Esophagus squamous epithelium (tissue), 5 donors: ENCODE measurements at regions not wholly inside any gene's neighbourhood (a gene's known extent, or its start where the extent isn't known, plus 50 kb on each side); places are given as distances from the start of the nearest gene placed in this dataset.
"Not testable (repeated sequence)": the region's sequence is repeated elsewhere in the genome, so short reads cannot be mapped to it uniquely, and the experiment has no call there.

Experiments
- DNase-seq: peaks from one replicate; lab custom pipeline; 2025; lab: John Stamatoyannopoulos, UW
- H3K27ac ChIP-seq, 4 donors: fragments of 200-600 bp; sonication (generic); one replicate each; pipeline ENCODE4 v1.5.1; 2016 to 2019; ENCODE audit warnings: mild to moderate bottlenecking in 1 of 4
- H3K27me3 ChIP-seq, 4 donors: fragments of 200-600 bp; sonication (generic); 1 replicate in 3 of 4; 2 replicates in 1 of 4; pipeline versions ENCODE4 v1.5.1 to v1.6.0; 2017 to 2021; ENCODE audit warnings: antibody characterized with exemption in 1 of 4
- H3K36me3 ChIP-seq, 3 donors: fragments of 200-600 bp; sonication (generic); one replicate each; pipeline ENCODE4 v1.5.1; 2016 to 2019
- H3K4me1 ChIP-seq, 3 donors: fragments of 200-600 bp; sonication (generic); one replicate each; pipeline ENCODE4 v1.5.1; 2017 to 2019
- H3K4me3 ChIP-seq, 4 donors: fragments of 200-600 bp; sonication (generic); 1 replicate in 3 of 4; 2 replicates in 1 of 4; pipeline ENCODE4 v1.5.1; 2016 to 2019; ENCODE audit warnings: mild to moderate bottlenecking in 2 of 4, moderate library complexity in 1 of 4
- H3K9me3 ChIP-seq, 3 donors: fragments of 200-600 bp; sonication (generic); one replicate each; pipeline ENCODE4 v1.5.1; 2016 to 2019
- CTCF ChIP-seq, 6 experiments: fragments of 450-650 bp in 4 of 6; fragments of 200-600 bp in 2 of 6; sonication (generic) in 2 of 6; IDR thresholded peaks; one replicate each; pipeline ENCODE4 v1.5.1; 2016 to 2019; ENCODE audit warnings: antibody characterized with exemption in 6 of 6, mild to moderate bottlenecking in 4 of 6, moderate library complexity in 4 of 6
- POLR2A ChIP-seq, 4 donors: fragments of 450-650 bp; IDR thresholded peaks; one replicate each; pipeline ENCODE4 v1.6.1; 2017; ENCODE audit warnings: antibody characterized with exemption in 4 of 4, mild to moderate bottlenecking in 4 of 4, moderate library complexity in 3 of 4
- WGBS, 2 donors: methylation state at CpG; one replicate each; pipeline ENCODE4 v1.1.5; 2018; 5-methylcytosine and 5-hydroxymethylcytosine counted together
- intact Hi-C: fragments of 100-400 bp; cut with DNase I; formaldehyde crosslinking; loops from one replicate; pipeline ENCODE4 v1.15.0; 2022
- donor health status: DM: yes; HTN: yes; CAD: no.

GRCh38 chr2:144912206-144912605, 392.3 kb upstream of the ZEB2 start:
- Histone ChIP-seq H3K27me3 (no peaks in the 10 kb centered on the region), H3K4me1 (no peaks in the 10 kb centered on the region), H3K27ac (no peak overlapping the region), H3K4me3 (no peak overlapping the region), H3K36me3 (no peaks in the 10 kb centered on the region), H3K9me3 (no peaks in the 10 kb centered on the region)
- no peak for DNase-seq
- 79 to 81% methylated on average over 2 of the region's 2 CpGs for WGBS, 2 donors
- intact Hi-C loops = no loop called here
- TF ChIP-seq POLR2A (IDR thresholded peaks at IDR 0.05) = no peak
- no peak for TF ChIP-seq CTCF (IDR thresholded peaks at IDR 0.05)

- intact Hi-C loops = no loop called here
- Histone ChIP-seq H3K9me3 (no peaks in the 10 kb centered on the region), H3K27ac (no peak overlapping the region), H3K4me1 (no peaks in the 10 kb centered on the region), H3K36me3 (no peaks in the 10 kb centered on the region), H3K27me3 (no peaks in the 10 kb centered on the region), H3K4me3 (no peak overlapping the region)
- TF ChIP-seq CTCF (IDR thresholded peaks at IDR 0.05) = no peak
- TF ChIP-seq POLR2A (IDR thresholded peaks at IDR 0.05) = no peak
- no peak for DNase-seq
- WGBS, 2 donors = 59 to 85% methylated on average over 2 of the region's 2 CpGs
These were observed 386.0 kb upstream of the ZEB2 start for GRCh38 chr2:144905956-144906355.

- TF ChIP-seq CTCF (IDR thresholded peaks at IDR 0.05) (no peak), POLR2A (IDR thresholded peaks at IDR 0.05) (no peak)
- Histone ChIP-seq H3K4me3 (no peak overlapping the region), H3K27me3 (no peaks in the 10 kb centered on the region), H3K27ac (no peak overlapping the region), H3K4me1 (no peaks in the 10 kb centered on the region), H3K9me3 (no peaks in the 10 kb centered on the region), H3K36me3 (no peaks in the 10 kb centered on the region)
- WGBS, 2 donors = 90 to 93% methylated on average over 3 of the region's 3 CpGs
- intact Hi-C loops = no loop called here
- no peak for DNase-seq
These were observed 384.7 kb upstream of the ZEB2 start for GRCh38 chr2:144904612-144905011.

GRCh38 chr2:144903045-144903444, 383.1 kb upstream of the ZEB2 start:
- intact Hi-C loops, H3K9me3 ChIP-seq, DNase-seq, H3K27me3 ChIP-seq, H3K27ac ChIP-seq, H3K4me1 ChIP-seq, H3K4me3 ChIP-seq, H3K36me3 ChIP-seq: not testable (repeated sequence)
- 85 to 94% methylated on average over 9 to 11 of the region's 19 CpGs for WGBS, 2 donors

- H3K27me3 ChIP-seq, H3K27ac ChIP-seq, H3K4me3 ChIP-seq, H3K4me1 ChIP-seq, intact Hi-C loops, H3K36me3 ChIP-seq, DNase-seq, H3K9me3 ChIP-seq: not testable (repeated sequence)
- WGBS, 2 donors = 51 to 58% methylated on average over 3 of the region's 4 CpGs
These were observed 381.5 kb upstream of the ZEB2 start for GRCh38 chr2:144901386-144901785.

GRCh38 chr2:144896341-144896740, 376.4 kb upstream of the ZEB2 start:
- no peak for DNase-seq
- Histone ChIP-seq H3K27me3 (no peaks in the 10 kb centered on the region), H3K36me3 (no peaks in the 10 kb centered on the region), H3K9me3 (no peaks in the 10 kb centered on the region), H3K4me3 (no peak overlapping the region), H3K27ac (no peak overlapping the region), H3K4me1 (no peaks in the 10 kb centered on the region)
- WGBS, 2 donors = 38 to 58% methylated on average over 1 of the region's 1 CpG
- TF ChIP-seq POLR2A (IDR thresholded peaks at IDR 0.05) (no peak), CTCF (IDR thresholded peaks at IDR 0.05) (no peak)
- intact Hi-C loops = no loop called here
